ENCODE measurements at regions not wholly inside any gene's neighbourhood (a gene's known extent, or its start where the extent isn't known, plus 50 kb on each side); places are given as distances from the start of the nearest gene placed in this dataset.
"Not testable (repeated sequence)": the region's sequence is repeated elsewhere in the genome, so short reads cannot be mapped to it uniquely, and the experiment has no call there.

DNA sequence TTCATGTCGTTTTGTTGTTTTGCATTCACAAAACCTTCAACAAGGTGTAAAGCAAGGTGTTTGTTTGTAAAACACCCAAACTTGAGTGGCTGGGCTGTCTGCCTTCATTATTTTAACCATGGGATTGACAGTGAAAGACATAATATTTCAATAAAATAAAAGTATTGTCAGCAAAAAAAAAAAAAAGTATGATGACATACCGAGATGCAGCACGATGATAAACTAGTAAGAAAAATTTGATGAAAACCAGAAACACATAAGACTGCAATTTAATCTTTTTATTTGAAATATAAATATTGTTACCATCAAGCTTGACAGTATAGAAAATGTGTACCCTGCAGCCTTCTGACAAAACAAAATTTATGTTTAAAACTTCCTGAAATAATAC lies 419.3 kb upstream of the DYNLRB2 start:
- no peak for DNase-seq (ENCODE audit: low spot score)

DNA sequence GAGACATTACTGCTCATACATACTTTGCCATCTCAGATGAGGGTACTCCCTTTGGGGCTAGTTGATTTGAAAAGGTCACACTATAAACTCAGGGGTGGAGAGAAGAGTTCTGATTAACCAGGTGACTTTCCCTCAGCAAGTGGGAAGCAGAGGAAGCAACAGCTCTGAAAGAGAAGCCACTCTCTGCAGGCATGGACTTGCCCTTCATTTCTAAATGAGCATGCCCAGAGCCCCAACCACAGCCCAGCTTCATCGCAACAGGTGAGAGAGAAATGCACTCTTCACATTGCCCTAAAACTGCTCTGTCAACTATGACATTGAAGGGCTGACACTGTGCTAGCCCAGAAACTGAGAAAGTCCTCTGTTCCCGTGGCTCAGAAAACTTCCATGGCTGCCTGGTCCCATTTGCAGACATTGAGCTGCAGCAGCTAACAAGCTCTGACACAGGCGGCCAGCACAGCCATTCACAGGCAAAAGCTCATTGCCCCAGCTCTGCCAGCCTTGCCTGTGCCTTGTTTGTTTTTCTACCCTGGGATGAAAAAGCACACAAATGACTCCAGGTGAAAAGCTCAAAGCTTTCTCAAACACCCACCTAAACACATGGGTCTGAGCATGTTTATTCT lies 419.8 kb upstream of the DYNLRB2 start:
- DNase-seq (ENCODE audit: low spot score) = no peak

DNA sequence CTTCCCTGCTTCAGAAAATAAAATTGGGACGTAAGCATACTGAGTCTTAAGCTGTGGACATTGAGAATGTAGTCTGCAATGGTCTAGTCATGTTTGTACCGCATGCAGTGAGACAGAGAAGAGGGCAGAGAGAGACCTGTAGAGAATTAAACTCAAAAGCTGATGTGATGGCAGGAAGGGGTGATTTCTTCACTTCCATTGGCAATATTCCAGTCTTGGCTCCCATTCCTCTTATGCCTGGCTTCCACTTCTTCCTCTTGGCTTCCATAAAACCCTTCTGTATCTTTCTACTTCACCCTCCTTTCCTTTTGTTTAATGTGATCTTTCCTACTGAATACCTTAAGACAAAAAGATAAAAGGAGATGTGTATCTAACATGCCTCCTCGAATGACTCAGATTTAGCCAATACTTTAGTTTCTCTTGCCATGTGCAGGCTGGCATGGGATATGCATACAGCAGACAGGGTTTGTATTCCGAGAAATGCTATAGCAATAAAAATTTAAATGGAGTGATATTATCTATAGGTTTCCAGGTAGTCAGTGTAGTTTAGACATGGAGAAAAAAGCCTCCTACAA lies 423.1 kb upstream of the DYNLRB2 start:
- no peak for DNase-seq (ENCODE audit: low spot score)

DNA sequence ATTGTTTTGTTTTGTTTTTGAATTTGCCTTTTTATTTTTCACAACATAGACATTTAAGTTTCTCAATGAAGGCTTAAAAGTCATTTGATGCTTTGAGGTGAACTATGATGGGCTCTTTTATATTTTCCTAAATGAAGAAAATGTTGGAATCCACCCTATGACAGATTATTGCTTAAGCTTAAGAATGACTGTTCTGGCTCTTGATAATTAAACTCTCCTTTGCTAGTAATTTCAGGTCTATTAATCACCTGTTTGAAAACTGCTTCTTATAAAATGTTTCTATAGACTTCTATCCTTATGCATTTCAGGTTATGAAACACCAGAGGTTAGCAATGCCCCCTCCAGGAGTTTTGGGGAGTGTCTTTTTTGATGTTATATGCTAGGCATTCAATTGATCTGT lies 424.1 kb upstream of the DYNLRB2 start:
- DNase-seq (ENCODE audit: low spot score) = no peak

DNA sequence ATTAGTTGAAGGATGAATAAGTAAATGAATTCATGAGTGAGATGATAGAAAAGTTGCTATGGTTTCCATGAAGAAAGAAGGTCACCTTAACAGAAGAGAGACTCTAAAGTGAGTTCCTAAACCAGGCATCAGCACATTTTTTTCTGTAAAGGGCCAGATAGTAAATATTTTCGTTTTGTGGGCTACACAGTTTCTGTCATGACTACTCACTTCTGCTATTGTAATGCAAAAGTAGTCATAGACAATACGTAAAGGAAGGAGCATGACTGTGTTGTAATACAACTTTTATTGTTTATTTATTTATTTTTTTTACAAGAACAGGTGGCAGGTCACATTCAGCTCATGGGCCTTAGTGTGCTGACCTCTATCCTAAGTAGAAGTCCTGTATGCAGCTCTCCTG lies 426.1 kb upstream of the DYNLRB2 start:
- DNase-seq (ENCODE audit: low spot score) = no peak

DNA sequence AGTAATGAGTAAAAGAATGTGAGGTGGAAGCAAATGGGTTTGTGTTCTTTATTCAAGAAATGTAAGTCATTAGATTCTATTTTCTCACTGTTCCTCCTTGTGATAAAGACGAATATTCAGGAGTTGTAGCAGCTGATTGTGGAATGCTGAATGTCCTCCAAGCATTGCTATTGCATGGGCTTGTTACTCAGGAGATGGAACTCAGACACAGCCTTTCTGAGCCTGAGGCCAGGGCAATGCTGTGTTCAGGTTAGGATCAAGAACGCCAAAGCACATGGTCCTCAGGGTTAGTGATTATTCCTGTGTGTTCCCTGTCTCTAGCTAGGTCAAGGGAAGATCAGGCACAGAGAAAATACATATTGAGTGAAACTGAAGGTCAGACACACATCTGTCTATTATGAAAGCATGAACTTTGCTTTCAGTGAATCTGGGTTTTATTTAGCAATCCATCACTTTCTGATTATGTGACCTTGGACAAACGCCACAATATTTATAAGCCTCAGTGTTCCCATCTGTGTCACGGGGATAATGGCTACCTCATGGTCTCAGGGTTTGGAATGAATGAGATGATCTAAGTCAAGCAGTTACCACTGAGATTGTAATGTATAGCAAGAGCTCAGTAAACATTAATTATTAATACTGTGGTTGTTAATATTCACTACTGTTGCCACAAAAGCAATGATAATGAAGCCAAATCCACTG lies 426.8 kb upstream of the DYNLRB2 start:
- DNase-seq (ENCODE audit: low spot score) = no peak

DNA sequence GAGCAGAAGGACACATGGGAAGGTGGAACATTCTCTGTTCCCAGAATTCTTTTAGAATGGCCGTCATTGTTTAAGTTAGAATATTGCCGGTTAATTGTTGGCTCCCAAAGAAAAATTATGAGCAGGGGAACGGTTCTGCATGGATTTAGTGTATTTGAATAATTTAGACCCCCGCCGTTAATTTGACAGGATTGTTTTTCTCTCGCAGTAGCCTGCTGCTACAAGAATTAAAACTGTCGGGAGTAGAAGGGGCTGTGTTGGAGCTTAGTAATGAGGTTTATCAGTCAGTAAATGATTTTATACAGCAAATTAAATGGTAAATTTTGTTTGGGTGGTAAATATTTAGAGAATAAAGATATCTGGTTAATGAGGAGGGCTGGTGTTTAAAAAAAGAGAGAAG lies 431.2 kb upstream of the DYNLRB2 start:
- DNase-seq (ENCODE audit: low spot score) = no peak

DNA sequence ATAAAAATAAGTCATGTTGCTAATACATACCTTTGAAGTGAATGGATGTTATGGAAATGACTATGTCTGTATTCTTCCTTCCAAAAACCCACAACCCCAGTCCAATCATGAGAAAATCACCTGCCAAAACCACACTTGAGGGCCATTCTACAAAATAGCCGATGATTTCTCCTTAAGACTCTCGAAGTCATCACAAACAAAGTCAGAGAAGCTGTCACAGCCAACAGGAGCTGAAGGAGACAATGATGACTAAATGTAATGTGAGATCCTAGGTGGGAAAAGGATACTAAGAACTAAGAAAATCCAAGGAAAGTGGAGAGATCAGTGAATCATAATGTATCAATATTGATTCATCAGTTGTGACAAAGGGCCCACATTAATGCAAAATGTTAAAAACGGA lies 432.9 kb upstream of the DYNLRB2 start:
- no peak for DNase-seq (ENCODE audit: low spot score)

DNA sequence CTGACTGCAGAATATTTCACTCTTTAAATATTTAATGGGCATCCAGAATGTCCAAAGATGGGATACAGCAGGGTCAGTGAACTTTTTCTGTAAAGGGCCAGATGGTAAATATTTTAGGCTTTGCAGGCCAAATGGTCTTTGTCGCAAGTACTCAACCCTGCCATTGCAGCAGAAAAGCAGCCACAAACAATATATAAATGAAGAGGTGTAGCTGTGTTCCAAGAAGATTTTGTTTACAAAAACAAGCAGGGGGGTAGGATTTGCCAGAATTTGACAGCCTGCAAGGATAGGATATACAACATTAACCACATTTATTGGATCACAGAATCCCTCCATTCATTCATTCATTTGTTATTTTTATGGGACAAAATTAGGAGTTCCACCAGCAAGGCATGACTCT lies 435.0 kb upstream of the DYNLRB2 start:
- no peak for DNase-seq (ENCODE audit: low spot score)

DNA sequence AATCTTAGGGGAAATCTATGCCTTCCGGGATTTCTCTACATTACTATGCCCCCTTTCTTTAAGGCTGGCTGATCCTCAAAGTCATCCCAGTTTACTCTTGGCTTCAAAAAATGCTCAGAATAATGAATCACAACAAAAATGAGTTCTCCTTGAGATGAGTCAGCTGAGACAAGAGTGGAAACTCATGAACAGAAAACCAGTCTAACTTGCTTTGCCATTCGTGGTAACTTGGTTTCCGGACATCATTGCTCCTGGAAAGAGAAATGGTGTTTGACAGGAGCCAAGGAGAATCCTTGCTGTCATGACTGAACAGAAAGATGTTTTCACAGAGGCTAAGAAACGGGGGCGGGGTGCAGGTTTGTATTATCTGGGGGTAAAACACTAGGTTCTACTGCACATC lies 435.6 kb upstream of the DYNLRB2 start:
- DNase-seq (ENCODE audit: low spot score) = no peak

DNA sequence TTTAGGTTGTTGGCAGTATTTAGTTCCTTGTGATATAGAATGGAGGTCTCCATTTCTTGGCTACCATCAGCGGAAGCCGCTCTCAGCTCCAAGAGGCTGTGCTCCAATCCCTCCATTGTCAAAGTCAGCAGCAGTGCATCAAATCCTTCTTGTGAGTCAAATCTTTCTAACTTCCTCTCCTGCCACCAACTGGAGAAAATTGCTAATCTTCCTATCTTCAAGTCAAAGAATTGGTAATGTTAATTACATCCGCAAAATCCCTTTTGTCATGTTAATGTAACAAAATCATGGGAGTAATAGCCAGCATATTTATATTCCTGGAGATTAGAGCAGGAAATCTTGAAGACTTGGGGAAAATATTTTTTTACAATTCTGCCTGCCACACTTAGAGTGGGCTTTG lies 436.4 kb upstream of the DYNLRB2 start:
- DNase-seq (ENCODE audit: low spot score) = no peak

DNA sequence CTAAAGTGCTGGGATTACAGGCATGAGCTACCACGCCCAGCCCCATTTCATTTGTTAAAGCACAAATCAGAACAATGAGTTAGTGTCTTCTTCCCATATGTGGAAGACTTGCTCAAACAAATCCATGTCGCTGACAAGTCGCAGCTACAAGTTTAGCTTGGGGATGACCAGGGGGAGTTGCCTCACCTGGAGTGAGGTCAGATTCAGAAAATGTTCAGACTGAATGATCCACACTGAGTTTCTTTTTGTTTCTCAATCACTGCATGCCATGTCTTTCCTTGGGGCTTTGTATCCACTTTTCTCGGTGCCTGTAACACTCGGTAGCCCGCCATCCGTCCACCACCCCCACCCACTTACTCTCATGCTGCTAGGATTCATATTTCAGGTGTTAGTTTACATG lies 437.3 kb upstream of the DYNLRB2 start:
- DNase-seq (ENCODE audit: low spot score) = no peak

DNA sequence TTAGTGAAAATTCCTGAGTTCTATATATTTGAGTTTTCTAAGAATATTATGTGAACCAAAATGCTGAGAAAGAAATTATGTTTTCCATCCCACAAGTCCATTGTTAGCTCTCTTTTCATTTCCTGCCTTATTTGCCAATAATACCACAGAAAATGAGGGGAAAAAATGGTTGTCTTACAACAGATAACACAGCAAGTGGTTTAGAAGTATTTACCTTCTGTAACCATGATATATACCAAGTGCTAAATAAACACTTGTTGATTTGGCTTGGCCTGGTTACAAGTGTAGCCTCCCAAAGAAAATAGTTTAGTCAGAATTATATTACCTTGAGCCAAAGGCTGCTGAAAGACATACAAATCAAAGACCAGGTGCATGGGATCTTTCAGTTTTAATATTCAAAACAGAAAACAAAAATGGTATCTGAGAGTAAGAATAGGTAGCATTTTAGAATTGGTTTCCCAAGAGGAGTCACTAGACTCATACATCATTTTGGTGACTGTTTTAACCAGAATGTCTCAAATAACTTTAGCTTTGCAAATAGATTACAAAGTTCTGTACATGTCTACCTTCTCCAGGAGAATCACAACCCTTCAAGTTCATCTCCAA lies 439.8 kb upstream of the DYNLRB2 start:
- no peak for DNase-seq (ENCODE audit: low spot score)

DNA sequence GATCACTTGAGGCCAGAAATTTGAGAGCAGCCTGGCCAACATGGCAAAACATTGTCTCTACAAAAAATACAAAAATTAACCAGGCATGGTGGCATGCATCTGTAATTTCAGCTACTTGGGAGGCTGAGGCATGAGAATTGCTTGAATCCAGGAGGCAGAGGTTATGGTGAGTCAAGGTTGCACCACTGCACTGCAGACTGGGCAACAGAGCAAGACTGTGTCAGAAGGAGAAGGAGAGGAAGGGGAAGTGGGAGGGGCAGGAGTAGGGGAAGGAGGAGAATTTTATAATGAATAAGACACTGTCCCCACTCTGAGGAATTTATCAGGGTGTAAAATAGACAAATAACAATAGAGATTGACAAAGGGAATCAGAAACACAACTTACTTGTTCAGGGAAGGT lies 440.6 kb upstream of the DYNLRB2 start:
- DNase-seq (ENCODE audit: low spot score) = no peak

DNA sequence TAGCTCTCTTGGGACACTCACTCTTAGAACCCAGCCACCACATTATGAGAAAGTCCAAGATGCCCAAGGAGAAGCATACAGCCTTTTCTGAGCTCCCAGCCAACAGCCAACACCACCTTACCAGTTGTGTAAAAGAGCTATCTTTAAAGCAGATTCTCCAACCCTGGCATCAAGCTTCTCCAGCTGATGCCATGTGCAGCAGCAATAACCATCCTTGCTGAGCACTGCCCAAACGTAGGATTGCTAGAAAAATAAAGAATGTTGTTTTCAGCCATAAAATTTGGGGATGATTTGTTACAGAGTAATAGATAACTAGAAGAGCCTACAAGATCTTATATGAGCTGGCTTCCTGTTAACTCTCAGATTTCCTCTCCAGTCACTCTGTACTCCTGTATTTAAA lies 443.7 kb upstream of the DYNLRB2 start:
- DNase-seq (ENCODE audit: low spot score) = no peak

DNA sequence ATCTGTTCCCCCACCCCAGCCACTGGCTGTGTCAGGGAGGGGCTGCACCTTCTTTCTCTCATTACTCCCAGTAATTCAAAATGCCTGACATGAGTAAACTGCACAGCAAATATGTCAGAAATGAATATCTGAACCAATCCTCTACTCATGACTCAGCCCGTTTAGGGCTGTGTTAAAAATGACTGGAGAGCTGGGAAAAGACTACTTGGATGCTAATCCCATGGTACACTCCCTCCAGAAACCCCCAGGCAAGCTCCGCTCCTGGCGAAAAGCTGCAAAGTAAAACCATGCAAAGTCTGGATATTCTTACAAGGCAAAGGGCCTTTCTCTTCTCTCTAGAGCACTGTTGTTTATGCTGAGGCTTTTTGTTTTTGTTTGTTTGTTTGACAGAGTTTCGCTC lies 448.1 kb upstream of the DYNLRB2 start:
- no peak for DNase-seq (ENCODE audit: low spot score)

DNA sequence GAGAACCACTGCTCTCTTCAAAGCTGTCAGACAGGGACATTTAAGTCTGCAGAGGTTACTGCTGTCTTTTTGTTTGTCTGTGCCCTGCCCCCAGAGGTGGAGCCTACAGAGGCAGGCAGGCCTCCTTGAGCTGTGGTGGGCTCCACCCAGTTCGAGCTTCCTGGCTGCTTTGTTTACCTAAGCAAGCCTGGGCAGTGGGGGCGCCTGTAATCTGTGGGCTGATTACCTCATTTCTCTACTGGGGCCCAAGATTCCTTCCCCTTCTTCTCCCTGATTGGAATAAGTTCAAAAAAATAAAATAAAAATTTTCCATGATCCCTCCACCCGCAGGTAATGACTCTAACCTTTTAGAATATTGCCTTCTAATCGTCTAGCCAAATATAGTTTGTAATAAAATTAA lies 449.3 kb upstream of the DYNLRB2 start:
- DNase-seq (ENCODE audit: low spot score) = not testable (repeated sequence)

DNA sequence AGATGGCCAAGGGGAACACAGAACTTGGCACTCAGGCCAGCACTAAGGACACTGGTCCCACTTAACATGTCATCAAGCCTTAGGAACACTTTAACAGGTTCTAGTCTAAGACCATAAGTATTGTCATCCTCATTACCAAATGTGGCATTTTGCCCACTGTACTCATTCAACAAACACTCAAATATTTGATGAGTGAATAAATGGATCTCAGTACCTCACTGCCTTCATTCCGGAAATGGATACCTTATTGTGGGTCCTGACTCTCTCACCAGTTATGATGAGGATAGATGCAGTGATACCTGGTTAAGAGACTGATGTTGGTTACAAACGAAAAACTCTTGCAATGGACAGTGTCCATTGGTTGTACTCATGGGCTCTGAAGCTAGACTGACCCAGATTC lies 455.2 kb upstream of the DYNLRB2 start:
- no peak for DNase-seq (ENCODE audit: low spot score)

DNA sequence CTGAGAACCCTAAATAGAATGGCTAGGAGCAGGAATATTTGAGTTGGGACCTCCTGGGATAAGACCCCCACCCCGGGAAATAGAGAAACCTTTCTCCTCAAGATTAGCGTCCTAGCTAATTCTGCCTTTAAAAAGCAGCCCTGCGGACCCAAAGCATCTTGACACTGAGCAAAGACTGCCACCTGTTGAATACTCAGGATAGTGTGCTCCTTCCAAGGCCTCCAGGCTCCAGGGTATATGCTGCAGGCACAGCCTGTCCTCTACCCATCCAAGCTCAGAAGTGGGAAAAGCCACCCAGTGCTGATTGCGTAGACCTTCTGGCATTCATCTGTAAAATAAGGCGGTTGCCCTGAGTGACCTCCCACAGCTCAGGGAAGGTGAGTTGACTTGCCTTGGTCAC lies 456.2 kb upstream of the DYNLRB2 start:
- peak; percentile 59 for DNase-seq (ENCODE audit: low spot score)

DNA sequence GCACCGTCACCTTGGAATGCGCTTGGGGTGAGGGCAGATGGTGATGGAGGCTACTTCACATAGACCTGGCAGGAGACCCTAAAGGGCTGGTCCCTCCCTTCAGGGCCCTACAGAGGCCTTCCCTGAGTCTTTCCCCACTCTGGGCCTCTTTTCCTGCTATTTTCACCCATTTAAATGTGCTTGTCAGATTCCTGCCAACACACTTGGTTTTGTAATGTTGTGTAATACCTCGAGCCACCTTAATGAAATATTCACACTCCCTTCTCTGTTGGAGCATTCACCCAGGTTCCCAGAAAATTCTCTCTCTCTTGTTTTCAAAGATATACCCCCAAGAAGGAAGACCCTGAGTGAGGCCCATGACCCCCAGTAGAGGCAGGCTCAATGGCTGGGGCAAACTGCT lies 456.6 kb upstream of the DYNLRB2 start:
- DNase-seq (ENCODE audit: low spot score) = no peak

DNA sequence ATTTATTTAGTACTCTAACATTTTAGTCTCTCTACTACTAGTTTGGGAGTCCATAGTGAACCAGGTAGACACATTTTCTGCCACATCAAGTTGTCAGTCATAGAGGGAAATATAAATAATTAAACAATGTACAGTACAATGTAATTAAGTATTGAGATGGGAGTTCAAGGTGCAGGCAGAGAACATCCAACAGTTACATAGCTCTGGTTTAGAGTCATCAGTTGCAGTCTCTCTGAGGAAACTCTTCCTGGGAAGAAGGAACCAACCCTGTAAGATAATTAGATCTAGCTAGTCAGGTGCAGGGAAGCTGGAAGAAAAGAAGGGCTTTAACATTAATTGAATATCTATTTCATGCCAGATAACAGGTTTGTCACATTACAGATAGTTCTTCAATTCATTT lies 457.9 kb upstream of the DYNLRB2 start:
- DNase-seq (ENCODE audit: low spot score) = no peak

DNA sequence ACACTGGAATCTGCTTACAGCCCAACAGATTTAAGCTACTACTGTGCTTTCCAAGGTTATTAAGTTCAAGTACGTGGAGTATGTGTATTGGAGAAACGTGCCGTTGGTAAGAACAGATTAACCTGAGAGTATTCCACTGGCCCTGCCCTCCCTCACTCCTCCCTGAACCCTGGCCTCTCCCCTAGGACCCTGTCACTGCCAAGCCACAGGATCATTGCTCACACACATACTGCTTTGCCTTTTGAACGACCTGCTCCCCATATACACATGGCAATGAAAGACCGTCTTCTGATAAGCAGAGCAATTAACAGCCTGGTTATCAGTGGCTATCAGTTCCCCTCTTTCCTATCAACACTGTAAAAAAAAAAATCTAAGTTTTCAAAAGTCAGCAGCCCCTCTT lies 458.9 kb upstream of the DYNLRB2 start:
- no peak for DNase-seq (ENCODE audit: low spot score)

DNA sequence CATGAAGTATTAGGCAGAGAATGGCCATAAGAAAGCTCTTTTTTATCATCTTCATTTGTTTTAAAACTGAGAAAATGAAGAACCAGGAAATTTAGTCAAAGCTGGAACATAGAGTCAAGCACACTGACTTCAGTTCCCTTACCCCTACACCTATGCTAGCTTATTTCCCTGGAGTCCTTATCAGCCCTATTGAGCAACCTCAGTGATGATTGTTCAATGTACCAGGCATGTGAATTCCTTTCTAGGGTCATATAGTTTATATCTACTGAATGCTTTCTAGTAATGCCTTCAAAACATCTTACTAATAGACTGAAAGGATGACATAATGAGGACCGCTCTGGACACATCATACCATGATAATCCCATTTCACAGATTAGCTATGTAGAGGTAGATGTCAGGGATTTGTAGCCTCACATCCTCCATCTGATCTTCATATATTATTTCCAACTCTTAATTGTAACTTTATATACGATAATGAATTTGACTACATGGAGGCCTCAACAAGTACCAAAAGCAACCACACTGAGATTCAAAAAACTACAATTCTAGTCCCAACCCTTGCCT lies 460.4 kb upstream of the DYNLRB2 start:
- no peak for DNase-seq (ENCODE audit: low spot score)
